ENCODE measurements at regions not wholly inside any gene's neighbourhood (a gene's known extent, or its start where the extent isn't known, plus 50 kb on each side); places are given as distances from the start of the nearest gene placed in this dataset.

DNA sequence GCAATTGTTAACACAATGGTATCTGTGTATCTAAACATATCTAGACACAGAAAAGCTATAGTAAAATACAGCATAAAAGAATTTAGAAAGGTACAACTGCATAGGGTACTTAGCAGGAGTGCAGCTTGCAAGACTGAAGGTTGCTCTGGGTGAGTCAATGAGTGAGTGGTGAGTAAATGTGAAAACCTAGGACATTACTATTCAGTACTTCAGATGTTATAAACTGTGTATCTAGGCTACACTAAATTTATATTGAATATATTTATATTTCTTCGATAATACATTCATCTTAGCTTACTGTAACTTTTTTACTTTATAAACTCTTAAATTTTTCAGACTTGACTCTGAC lies 409.0 kb upstream of the DCN start:
- Histone ChIP-seq H3K4me1 (no peaks in the 10 kb centered on the region), H3K27me3 (no peaks in the 10 kb centered on the region), H3K9me3 (no peaks in the 10 kb centered on the region), H3K4me3 (no peak overlapping the region), H3K27ac (no peak overlapping the region), H3K36me3 (no peaks in the 10 kb centered on the region)
- TF ChIP-seq POLR2A (IDR thresholded peaks at IDR 0.05) = no peak
- TF ChIP-seq, protein P1, sequence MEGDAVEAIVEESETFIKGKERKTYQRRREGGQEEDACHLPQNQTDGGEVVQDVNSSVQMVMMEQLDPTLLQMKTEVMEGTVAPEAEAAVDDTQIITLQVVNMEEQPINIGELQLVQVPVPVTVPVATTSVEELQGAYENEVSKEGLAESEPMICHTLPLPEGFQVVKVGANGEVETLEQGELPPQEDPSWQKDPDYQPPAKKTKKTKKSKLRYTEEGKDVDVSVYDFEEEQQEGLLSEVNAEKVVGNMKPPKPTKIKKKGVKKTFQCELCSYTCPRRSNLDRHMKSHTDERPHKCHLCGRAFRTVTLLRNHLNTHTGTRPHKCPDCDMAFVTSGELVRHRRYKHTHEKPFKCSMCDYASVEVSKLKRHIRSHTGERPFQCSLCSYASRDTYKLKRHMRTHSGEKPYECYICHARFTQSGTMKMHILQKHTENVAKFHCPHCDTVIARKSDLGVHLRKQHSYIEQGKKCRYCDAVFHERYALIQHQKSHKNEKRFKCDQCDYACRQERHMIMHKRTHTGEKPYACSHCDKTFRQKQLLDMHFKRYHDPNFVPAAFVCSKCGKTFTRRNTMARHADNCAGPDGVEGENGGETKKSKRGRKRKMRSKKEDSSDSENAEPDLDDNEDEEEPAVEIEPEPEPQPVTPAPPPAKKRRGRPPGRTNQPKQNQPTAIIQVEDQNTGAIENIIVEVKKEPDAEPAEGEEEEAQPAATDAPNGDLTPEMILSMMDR (IDR thresholded peaks at IDR 0.05) = no peak
- intact Hi-C loops (cut with DNase I; ENCODE audit: low total_unique reads) = no loop called here
- no peak for DNase-seq

DNA sequence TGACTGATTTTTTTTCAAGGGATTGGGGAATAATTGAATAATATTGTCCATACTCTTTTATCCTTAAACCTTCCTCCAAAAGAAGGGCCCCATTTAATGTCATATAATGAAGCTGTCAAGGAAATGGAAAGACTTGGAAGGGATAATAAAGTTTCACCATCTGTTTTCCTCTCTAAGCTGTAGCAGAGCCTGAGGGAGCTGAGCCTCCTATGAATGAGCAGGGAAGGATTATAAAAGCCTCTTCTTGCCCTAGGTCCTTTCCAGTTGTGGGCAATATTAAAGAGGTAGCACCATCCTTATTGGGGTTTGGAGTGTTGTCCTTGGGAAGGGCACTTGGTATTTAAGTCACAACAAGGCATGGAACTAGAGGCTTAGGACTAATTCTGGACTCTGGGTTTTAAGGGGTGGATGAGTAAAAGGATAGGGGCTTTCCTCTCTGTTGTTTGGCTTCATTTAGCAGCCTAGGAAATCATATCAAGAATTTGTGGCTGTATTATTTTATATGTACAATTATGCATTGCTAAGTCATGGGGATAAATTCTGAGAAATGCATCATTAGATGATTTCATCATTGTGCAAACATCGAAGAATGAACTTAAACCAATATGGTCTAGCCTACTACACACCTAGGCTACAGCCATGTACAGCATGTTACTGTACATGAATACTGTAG lies 408.5 kb upstream of the DCN start:
- no peaks in the 10 kb centered on the region for H3K4me1 ChIP-seq
- H3K27me3 ChIP-seq = no peaks in the 10 kb centered on the region
- no peak for TF ChIP-seq POLR2A (IDR thresholded peaks at IDR 0.05)
- TF ChIP-seq, protein P1 (IDR thresholded peaks at IDR 0.05) = no peak
- no peak overlapping the region for H3K27ac ChIP-seq
- no peak overlapping the region for H3K4me3 ChIP-seq
- no peak for DNase-seq
- no peaks in the 10 kb centered on the region for H3K9me3 ChIP-seq
- intact Hi-C loops (cut with DNase I; ENCODE audit: low total_unique reads) = no loop called here
- no peaks in the 10 kb centered on the region for H3K36me3 ChIP-seq

DNA sequence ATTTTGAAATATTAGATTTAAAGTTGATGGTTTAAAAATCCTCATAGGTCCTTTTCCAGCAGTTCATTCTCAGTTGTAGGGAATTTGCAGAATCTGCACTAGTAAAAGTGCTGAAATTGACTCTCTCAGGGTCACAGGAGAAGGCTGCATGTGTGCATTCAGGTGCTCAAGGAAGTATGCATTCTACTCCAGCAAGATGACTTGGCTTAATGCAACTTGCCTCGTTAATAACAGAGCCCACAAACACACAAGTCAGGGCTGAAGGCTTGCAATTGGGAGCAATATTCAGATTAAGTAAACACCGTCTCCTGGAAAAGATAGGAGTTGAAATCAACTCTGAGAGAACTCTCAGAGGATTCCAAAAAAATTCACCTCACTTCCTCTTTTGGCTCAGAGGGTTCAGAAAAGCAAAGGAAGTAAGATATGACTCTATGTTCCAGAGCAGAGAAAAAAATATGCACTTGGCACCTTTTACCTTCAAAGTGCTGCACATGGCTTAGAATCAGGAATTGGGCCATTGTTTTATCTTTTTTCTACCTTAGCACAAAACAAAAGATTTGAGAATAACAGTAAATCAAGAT lies 406.3 kb upstream of the DCN start:
- Histone ChIP-seq H3K27ac (peak overlapping the region; percentile 1 to 7), H3K36me3 (no peaks in the 10 kb centered on the region), H3K27me3 (no peaks in the 10 kb centered on the region), H3K4me3 (no peak overlapping the region), H3K9me3 (no peaks in the 10 kb centered on the region), H3K4me1 (no peaks in the 10 kb centered on the region)
- TF ChIP-seq POLR2A (IDR thresholded peaks at IDR 0.05) = no peak
- TF ChIP-seq, protein P1 (IDR thresholded peaks at IDR 0.05) = no peak
- DNase-seq = no peak
- intact Hi-C loops (cut with DNase I; ENCODE audit: low total_unique reads) = no loop called here

DNA sequence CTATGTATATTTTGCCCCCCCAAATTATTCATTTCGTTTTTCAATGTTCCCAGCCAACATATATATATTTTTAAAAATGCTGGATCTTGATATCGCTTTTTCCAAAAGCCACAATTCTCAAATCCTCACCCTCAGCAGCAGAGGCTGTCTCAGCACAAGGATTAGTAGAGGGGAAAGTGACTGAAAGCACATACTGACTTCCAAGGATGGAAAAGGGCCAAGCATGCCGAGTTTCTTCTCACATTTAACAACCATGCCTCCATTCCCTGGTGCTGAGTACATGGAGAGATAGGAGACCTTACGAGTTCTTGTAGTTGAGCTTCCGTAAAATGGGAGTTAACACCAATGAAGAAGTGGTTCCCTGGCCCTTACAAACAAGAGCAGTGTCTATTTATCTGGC lies 403.4 kb upstream of the DCN start:
- no peak overlapping the region for H3K27ac ChIP-seq
- TF ChIP-seq POLR2A (IDR thresholded peaks at IDR 0.05) = no peak
- TF ChIP-seq, protein P1 (IDR thresholded peaks at IDR 0.05) = no peak
- H3K27me3 ChIP-seq = no peaks in the 10 kb centered on the region
- intact Hi-C loops (cut with DNase I; ENCODE audit: low total_unique reads) = no loop called here
- H3K9me3 ChIP-seq = no peaks in the 10 kb centered on the region
- no peaks in the 10 kb centered on the region for H3K36me3 ChIP-seq
- no peak overlapping the region for H3K4me3 ChIP-seq
- no peaks in the 10 kb centered on the region for H3K4me1 ChIP-seq
- no peak for DNase-seq

DNA sequence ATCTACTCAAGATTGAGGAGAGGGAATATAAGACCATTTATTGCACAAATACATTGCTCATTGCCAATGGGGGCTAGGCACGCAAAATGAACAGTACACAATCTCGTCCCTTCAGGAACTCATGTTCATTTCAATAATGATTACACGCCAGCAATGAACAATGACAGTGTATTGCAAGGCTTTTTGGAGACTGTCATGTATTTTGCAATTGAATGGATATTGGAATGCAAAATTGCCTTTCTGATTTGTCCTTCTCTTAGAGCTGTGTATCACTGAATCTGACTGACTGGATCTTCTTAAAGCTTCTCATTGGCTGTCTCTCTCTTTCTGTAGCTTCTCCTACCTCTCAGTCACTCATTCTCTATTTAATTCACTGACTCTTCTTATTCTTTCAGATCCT lies 400.2 kb upstream of the DCN start:
- TF ChIP-seq, protein P1 (IDR thresholded peaks at IDR 0.05) = no peak
- TF ChIP-seq POLR2A (IDR thresholded peaks at IDR 0.05) = no peak
- Histone ChIP-seq H3K4me3 (no peak overlapping the region), H3K27ac (no peak overlapping the region), H3K4me1 (peaks cover 0 to 8% of the 10 kb centered on the region in 2 donors), H3K9me3 (no peaks in the 10 kb centered on the region), H3K36me3 (no peaks in the 10 kb centered on the region), H3K27me3 (no peaks in the 10 kb centered on the region)
- no peak for DNase-seq
- intact Hi-C loops (cut with DNase I; ENCODE audit: low total_unique reads) = no loop called here

Data from uterus (tissue), 3 donors.